Upper lobe of right lung (tissue), 1 donor: ENCODE measurements at regions not wholly inside any gene's neighbourhood (a gene's known extent, or its start where the extent isn't known, plus 50 kb on each side); places are given as distances from the start of the nearest gene placed in this dataset.

Experiments
- ATAC-seq: fragments of 200-7000 bp; cut with Tn5 transposase; one replicate; pipeline ENCODE4 v1.9.1; 2020; ENCODE audit warnings: mild to moderate bottlenecking, moderate library complexity
- DNase-seq: peaks from one replicate; pipeline ENCODE4 v3.0.0-alpha.2; 2020
- H3K27ac ChIP-seq: fragments of 200-600 bp; one replicate; pipeline ENCODE4 v1.8.0; 2022
- H3K27me3 ChIP-seq: fragments of 200-600 bp; one replicate; pipeline ENCODE4 v1.8.0; 2022; ENCODE audit warnings: mild to moderate bottlenecking
- H3K36me3 ChIP-seq: fragments of 200-600 bp; one replicate; pipeline ENCODE4 v1.8.0; 2022
- H3K4me1 ChIP-seq: fragments of 200-600 bp; one replicate; pipeline ENCODE4 v1.8.0; 2022
- H3K4me3 ChIP-seq: fragments of 200-600 bp; one replicate; pipeline ENCODE4 v1.8.0; 2022; ENCODE audit warnings: mild to moderate bottlenecking
- H3K9me3 ChIP-seq: fragments of 200-600 bp; one replicate; pipeline ENCODE4 v1.8.0; 2022
- CTCF ChIP-seq: fragments of 200-600 bp; IDR thresholded peaks from one replicate; pipeline ENCODE4 v1.8.0; 2022; ENCODE audit warnings: antibody characterized with exemption
- intact Hi-C: fragments of 100-400 bp; cut with DNase I; formaldehyde crosslinking; loops from one replicate; pipeline ENCODE4 v1.11.0; 2022
- donor health status: DM: no; HTN: yes; CAD: no; lungs with severe emphysema.

GRCh38 chr20:60078351-60079250, 120.4 kb downstream of the CDH26 start:
- Histone ChIP-seq H3K27me3 (no peaks in the 10 kb centered on the region), H3K4me1 (no peaks in the 10 kb centered on the region), H3K4me3 (no peak overlapping the region), H3K9me3 (no peaks in the 10 kb centered on the region), H3K27ac (no peak overlapping the region), H3K36me3 (no peaks in the 10 kb centered on the region)
- intact Hi-C loops = no loop called here
- DNase-seq (no peak), ATAC-seq (peak; percentile 86)
- TF ChIP-seq CTCF = no peak

GRCh38 chr20:60080401-60080800, 122.2 kb downstream of the CDH26 start:
- no peaks in the 10 kb centered on the region for H3K36me3 ChIP-seq
- no peak for ATAC-seq
- intact Hi-C loops = no loop called here
- no peaks in the 10 kb centered on the region for H3K4me1 ChIP-seq
- TF ChIP-seq CTCF = no peak
- no peak overlapping the region for H3K4me3 ChIP-seq
- no peak overlapping the region for H3K27ac ChIP-seq
- H3K27me3 ChIP-seq = no peaks in the 10 kb centered on the region
- no peaks in the 10 kb centered on the region for H3K9me3 ChIP-seq
- no peak for DNase-seq

- DNase-seq (no peak), ATAC-seq (no peak)
- Histone ChIP-seq H3K9me3 (no peaks in the 10 kb centered on the region), H3K27ac (no peak overlapping the region), H3K27me3 (peaks cover 8% of the 10 kb centered on the region), H3K4me3 (no peak overlapping the region), H3K4me1 (no peaks in the 10 kb centered on the region), H3K36me3 (no peaks in the 10 kb centered on the region)
- intact Hi-C loops = no loop called here
- no peak for TF ChIP-seq CTCF
Measured at GRCh38 chr20:60085551-60086132, 127.4 kb downstream of the CDH26 start.

- no peak for DNase-seq
- H3K36me3 ChIP-seq = no peaks in the 10 kb centered on the region
- no peaks in the 10 kb centered on the region for H3K9me3 ChIP-seq
- TF ChIP-seq CTCF = no peak
- H3K4me1 ChIP-seq = no peaks in the 10 kb centered on the region
- intact Hi-C loops = no loop called here
- no peak overlapping the region for H3K27ac ChIP-seq
- H3K4me3 ChIP-seq = peak overlapping the region; percentile 31
- ATAC-seq = no peak
- peaks cover 8% of the 10 kb centered on the region for H3K27me3 ChIP-seq
Measured at GRCh38 chr20:60086821-60087562, 128.8 kb downstream of the CDH26 start.

- peak overlapping the region; percentile 31 for H3K4me3 ChIP-seq
- peaks cover 8% of the 10 kb centered on the region for H3K27me3 ChIP-seq
- TF ChIP-seq CTCF = no peak
- no peaks in the 10 kb centered on the region for H3K9me3 ChIP-seq
- H3K36me3 ChIP-seq = no peaks in the 10 kb centered on the region
- no peak overlapping the region for H3K27ac ChIP-seq
- intact Hi-C loops = no loop called here
- DNase-seq (no peak), ATAC-seq (peak; percentile 10)
- no peaks in the 10 kb centered on the region for H3K4me1 ChIP-seq
Measured at GRCh38 chr20:60087563-60088105, 129.4 kb downstream of the CDH26 start.
